ENCODE measurements at regions not wholly inside any gene's neighbourhood (a gene's known extent, or its start where the extent isn't known, plus 50 kb on each side); places are given as distances from the start of the nearest gene placed in this dataset.
A peak's percentile ranks its signal among the peaks of the same experiment; 100 is the strongest.

DNA sequence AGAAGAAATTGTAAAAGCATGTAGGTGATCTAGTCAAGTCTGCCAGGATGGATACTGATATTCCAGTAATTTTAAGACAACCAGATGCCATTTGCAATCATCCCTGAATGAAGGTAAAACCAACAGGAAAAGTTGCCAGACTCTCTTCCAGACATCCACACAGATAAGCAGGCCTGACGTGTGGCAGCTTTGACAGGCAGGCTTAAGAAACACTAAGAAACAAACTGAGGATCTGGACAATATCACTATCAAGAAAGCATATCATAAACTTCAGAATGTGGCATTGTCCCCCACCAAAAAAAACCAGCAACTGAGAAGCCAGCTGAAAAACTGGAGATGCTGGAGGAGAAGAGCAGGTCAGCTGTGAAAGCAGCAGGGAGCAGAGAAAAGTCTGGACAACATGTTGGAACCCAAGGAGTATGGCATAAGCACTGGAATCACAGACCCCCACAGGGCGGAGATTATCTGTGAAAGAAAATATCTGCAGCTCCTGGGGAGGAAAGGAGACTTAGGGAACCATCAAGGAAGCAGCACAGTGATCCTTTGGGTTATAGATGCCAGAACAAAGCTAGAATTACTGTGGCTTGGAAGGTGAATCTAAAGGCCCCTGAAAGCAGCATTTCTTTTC, 307.0 kb downstream of the CWC27 start:
- Histone ChIP-seq H3K36me3 (replicated peaks; ENCODE audit: insufficient read depth, low read depth) (no peaks in the 10 kb centered on the region), H3K9me2 (replicated peaks; ENCODE audit: insufficient read depth) (no peaks in the 10 kb centered on the region), H3K4me2 (peak overlapping the region; percentile 19), H3K27me3 (no peaks in the 10 kb centered on the region), H3K27ac (peak overlapping the region; percentile 65), H3K9me3 (ENCODE audit: low read depth) (no peaks in the 10 kb centered on the region), H3K4me1 (ENCODE audit: insufficient read depth) (no peaks in the 10 kb centered on the region), H2AFZ (no peak overlapping the region), H3K4me3 (no peak overlapping the region), H3K79me2 (no peaks in the 10 kb centered on the region), H4K20me1 (ENCODE audit: insufficient read depth, poor library complexity, severe bottlenecking) (no peaks in the 10 kb centered on the region)
- no peak for DNase-seq (ENCODE audit: low spot score)
- TF ChIP-seq, protein P1, sequence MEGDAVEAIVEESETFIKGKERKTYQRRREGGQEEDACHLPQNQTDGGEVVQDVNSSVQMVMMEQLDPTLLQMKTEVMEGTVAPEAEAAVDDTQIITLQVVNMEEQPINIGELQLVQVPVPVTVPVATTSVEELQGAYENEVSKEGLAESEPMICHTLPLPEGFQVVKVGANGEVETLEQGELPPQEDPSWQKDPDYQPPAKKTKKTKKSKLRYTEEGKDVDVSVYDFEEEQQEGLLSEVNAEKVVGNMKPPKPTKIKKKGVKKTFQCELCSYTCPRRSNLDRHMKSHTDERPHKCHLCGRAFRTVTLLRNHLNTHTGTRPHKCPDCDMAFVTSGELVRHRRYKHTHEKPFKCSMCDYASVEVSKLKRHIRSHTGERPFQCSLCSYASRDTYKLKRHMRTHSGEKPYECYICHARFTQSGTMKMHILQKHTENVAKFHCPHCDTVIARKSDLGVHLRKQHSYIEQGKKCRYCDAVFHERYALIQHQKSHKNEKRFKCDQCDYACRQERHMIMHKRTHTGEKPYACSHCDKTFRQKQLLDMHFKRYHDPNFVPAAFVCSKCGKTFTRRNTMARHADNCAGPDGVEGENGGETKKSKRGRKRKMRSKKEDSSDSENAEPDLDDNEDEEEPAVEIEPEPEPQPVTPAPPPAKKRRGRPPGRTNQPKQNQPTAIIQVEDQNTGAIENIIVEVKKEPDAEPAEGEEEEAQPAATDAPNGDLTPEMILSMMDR (IDR thresholded peaks at IDR 0.05; ENCODE audit: poor library complexity) = no peak
- TF ChIP-seq EZH2phosphoT487 (IDR thresholded peaks at IDR 0.05; ENCODE audit: low read depth, severe bottlenecking, unreplicated experiment) = no peak
- 52% methylated on average over 2 of the region's 2 CpGs for WGBS (ENCODE audit: low lambda C conversion rate, missing lambda C conversion rate)

DNA sequence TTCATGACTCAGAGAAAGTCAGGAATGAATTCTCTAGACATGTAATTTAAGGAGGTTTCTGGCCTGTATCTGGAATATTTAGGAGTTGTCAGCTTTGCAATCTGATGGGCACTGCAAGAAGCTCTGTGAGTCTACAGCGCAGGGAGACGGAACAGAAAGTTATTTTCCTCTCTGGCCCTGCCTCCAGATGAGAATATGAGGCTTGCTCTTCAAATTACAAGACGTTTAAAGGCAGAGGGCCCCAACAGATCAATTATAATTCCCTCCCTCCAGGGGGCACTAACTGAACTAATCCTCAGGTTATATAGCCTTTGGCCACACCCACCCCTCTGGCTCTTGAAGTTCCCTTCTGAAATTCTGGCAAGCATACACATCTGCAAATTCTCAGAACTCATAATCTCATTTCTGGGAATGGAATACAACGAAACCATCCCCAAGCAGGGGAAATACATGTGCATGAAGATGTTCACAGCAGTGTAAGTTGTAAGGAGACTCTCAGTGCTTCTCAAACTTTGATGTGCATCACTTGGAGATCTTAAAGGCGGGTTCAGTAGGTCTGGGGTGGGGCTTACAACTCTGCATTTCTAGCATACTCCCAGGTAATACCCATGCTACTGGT, 307.6 kb downstream of the CWC27 start:
- H3K27ac ChIP-seq = peak overlapping the region; percentile 65
- WGBS (ENCODE audit: low lambda C conversion rate, missing lambda C conversion rate) = 61% methylated on average over 5 of the region's 5 CpGs

DNA sequence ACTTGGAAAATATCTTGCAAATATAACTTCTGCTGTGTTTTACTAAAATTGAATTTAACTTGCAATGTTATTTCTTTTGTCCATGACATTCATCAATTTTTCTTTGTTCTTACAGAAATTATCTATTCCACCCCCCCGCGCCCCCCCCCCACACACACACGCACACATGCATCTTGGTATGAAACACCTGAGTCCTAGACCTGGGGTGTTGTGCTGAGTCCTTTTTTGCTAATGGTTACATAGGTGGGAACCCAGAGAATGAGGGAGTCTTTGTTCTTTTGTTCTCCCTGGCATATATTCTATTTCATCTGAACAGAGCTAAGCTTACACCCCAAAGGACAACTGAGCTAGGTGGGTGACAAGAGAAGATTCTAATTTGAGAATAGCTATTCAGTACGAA, 308.9 kb downstream of the CWC27 start:
- Histone ChIP-seq H3K9me2 (replicated peaks; ENCODE audit: insufficient read depth) (no peaks in the 10 kb centered on the region), H3K4me3 (no peak overlapping the region), H2AFZ (peak overlapping the region; percentile 40), H3K36me3 (replicated peaks; ENCODE audit: insufficient read depth, low read depth) (no peaks in the 10 kb centered on the region), H3K27ac (peak overlapping the region; percentile 36), H4K20me1 (ENCODE audit: insufficient read depth, poor library complexity, severe bottlenecking) (no peaks in the 10 kb centered on the region), H3K4me2 (no peak overlapping the region), H3K4me1 (ENCODE audit: insufficient read depth) (no peaks in the 10 kb centered on the region), H3K27me3 (no peaks in the 10 kb centered on the region), H3K79me2 (no peaks in the 10 kb centered on the region), H3K9me3 (ENCODE audit: low read depth) (no peaks in the 10 kb centered on the region)
- TF ChIP-seq, protein P1 (IDR thresholded peaks at IDR 0.05; ENCODE audit: poor library complexity) = no peak
- TF ChIP-seq EZH2phosphoT487 (IDR thresholded peaks at IDR 0.05; ENCODE audit: low read depth, severe bottlenecking, unreplicated experiment) = no peak
- no peak for TF ChIP-seq EZH2 (IDR thresholded peaks at IDR 0.05; ENCODE audit: borderline replicate concordance)
- no peak for DNase-seq (ENCODE audit: low spot score)
- WGBS (ENCODE audit: low lambda C conversion rate, missing lambda C conversion rate) = 76% methylated on average over 4 of the region's 4 CpGs

More for the DNA sequence above, 307.6 kb downstream of the CWC27 start:
- Histone ChIP-seq H3K27me3 (no peaks in the 10 kb centered on the region), H3K4me2 (peak overlapping the region; percentile 19), H3K9me3 (ENCODE audit: low read depth) (no peaks in the 10 kb centered on the region), H3K4me1 (ENCODE audit: insufficient read depth) (no peaks in the 10 kb centered on the region), H4K20me1 (ENCODE audit: insufficient read depth, poor library complexity, severe bottlenecking) (no peaks in the 10 kb centered on the region), H2AFZ (no peak overlapping the region), H3K9me2 (replicated peaks; ENCODE audit: insufficient read depth) (no peaks in the 10 kb centered on the region), H3K36me3 (replicated peaks; ENCODE audit: insufficient read depth, low read depth) (no peaks in the 10 kb centered on the region), H3K4me3 (no peak overlapping the region), H3K79me2 (no peaks in the 10 kb centered on the region)
- peak; percentile 63 for DNase-seq (ENCODE audit: low spot score)
- TF ChIP-seq EZH2 (IDR thresholded peaks at IDR 0.05; ENCODE audit: borderline replicate concordance) = no peak
- TF ChIP-seq EZH2phosphoT487 (IDR thresholded peaks at IDR 0.05; ENCODE audit: low read depth, severe bottlenecking, unreplicated experiment) = no peak
- TF ChIP-seq, protein P1 (IDR thresholded peaks at IDR 0.05; ENCODE audit: poor library complexity) = peak; percentile 23

Measured in hepatocyte (in vitro differentiated cells).